Astrocyte of the hippocampus (primary cell): ENCODE measurements at regions not wholly inside any gene's neighbourhood (a gene's known extent, or its start where the extent isn't known, plus 50 kb on each side); places are given as distances from the start of the nearest gene placed in this dataset.
"Not testable (repeated sequence)": the region's sequence is repeated elsewhere in the genome, so short reads cannot be mapped to it uniquely, and the experiment has no call there.

Source experiments
- DNase-seq: peaks from one replicate; pipeline ENCODE4 v3.0.0; 2011; ENCODE audit warnings: low read depth, low spot score

GRCh38 chr6:44737829-44738528 is 350.5 kb downstream of the CDC5L start:
- no peak for DNase-seq

- DNase-seq, result peak; percentile 21
Measured at GRCh38 chr6:44738601-44739146, 351.2 kb downstream of the CDC5L start.

GRCh38 chr6:44739181-44739580 is 351.7 kb downstream of the CDC5L start:
- DNase-seq, result no peak

GRCh38 chr6:44740566-44741120 is 353.1 kb downstream of the CDC5L start:
- no peak for DNase-seq

- DNase-seq, result peak; percentile 0
Measured at GRCh38 chr6:44742201-44742600, 354.7 kb downstream of the CDC5L start.

GRCh38 chr6:44742828-44743372 is 355.4 kb downstream of the CDC5L start:
- no peak for DNase-seq

- DNase-seq, result not testable (repeated sequence)
Measured at GRCh38 chr6:44760116-44760515, 372.6 kb downstream of the CDC5L start.

GRCh38 chr6:44761046-44761445 is 373.5 kb downstream of the CDC5L start:
- DNase-seq, result no peak

GRCh38 chr6:44762496-44762895 is 375.0 kb downstream of the CDC5L start:
- DNase-seq, result peak; percentile 47

GRCh38 chr6:44771647-44772415 is 384.3 kb downstream of the CDC5L start:
- peak; percentile 33 for DNase-seq

- DNase-seq, result no peak
Measured at GRCh38 chr6:44772838-44773237, 385.3 kb downstream of the CDC5L start.

- DNase-seq, result peak; percentile 22
Measured at GRCh38 chr6:44775121-44775520, 387.6 kb downstream of the CDC5L start.

GRCh38 chr6:44776344-44776743 is 388.8 kb downstream of the CDC5L start:
- DNase-seq, result no peak

- DNase-seq, result no peak
Measured at GRCh38 chr6:44778513-44778912, 391.0 kb downstream of the CDC5L start.
